GF-D8 (cell line): ENCODE measurements at regions not wholly inside any gene's neighbourhood (a gene's known extent, or its start where the extent isn't known, plus 50 kb on each side); places are given as distances from the start of the nearest gene placed in this dataset.
"Not testable (repeated sequence)": the region's sequence is repeated elsewhere in the genome, so short reads cannot be mapped to it uniquely, and the experiment has no call there.

Experiments
- DNase-seq: peaks from one replicate; lab custom pipeline; 2025; lab: John Stamatoyannopoulos, UW

GRCh38 chr4:91838181-91838861 is 465.4 kb upstream of the GRID2 start:
- no peak for DNase-seq

DNA sequence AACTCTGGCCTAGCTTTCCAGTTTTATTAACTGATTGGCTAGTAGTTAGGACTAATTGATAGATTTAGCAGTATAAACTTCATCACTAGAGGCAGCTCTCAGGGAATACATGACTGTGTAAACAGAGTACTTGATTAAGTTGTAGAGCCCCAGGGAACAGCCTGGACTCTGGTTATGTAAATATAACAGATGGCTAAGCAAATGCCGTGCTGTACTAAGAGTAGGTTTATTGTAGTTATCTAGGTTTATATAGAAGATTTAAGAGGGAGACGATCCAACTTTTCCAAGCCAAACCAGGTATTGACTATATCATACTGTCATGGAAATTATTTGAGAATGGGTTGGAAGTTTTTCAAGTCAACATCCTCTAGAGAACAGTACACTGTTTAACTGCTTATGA is 463.4 kb upstream of the GRID2 start:
- no peak for DNase-seq

DNA sequence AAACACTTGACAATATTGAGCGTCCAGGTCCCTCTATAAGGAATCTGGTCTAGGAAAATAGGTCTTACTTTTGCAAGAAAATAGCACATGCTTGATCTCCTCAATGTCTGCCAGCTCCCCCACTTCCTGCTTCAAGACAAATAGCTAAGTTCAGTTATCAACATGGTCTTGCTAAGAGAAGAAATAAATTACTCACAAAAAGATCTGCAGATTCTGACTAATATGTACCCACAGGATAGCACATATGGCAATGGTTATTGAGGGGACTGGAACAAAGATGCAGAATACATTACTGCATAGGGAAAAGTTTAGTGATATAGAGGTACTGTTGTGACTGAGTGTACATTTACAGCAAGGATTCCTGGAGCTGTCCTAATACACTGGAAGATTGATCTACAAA is 457.5 kb upstream of the GRID2 start:
- no peak for DNase-seq

DNA sequence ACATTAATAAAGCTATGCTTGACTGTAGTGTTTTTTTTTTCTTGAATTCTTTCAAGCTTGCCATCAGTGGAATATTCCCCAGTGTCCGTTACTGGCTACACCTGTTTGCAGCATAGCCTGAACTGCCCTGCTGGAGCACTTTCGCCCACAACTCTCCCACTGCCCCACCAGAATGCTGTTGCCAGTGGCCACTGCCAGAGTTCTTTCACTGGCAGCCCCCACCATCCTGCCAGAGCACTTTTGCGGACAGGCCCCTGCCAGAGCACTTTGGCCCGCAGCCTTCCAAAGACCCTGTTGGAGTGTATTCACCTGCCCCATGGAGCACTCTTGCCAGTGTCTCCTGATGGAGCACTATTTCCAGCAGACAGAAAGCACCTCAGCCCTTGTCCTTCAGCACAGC is 452.3 kb upstream of the GRID2 start:
- no peak for DNase-seq

GRCh38 chr4:91887926-91888325 is 415.8 kb upstream of the GRID2 start:
- no peak for DNase-seq

- not testable (repeated sequence) for DNase-seq
Measured at GRCh38 chr4:91891217-91891616, 412.5 kb upstream of the GRID2 start.

- no peak for DNase-seq
Measured at GRCh38 chr4:91894006-91894405, 409.8 kb upstream of the GRID2 start.

DNA sequence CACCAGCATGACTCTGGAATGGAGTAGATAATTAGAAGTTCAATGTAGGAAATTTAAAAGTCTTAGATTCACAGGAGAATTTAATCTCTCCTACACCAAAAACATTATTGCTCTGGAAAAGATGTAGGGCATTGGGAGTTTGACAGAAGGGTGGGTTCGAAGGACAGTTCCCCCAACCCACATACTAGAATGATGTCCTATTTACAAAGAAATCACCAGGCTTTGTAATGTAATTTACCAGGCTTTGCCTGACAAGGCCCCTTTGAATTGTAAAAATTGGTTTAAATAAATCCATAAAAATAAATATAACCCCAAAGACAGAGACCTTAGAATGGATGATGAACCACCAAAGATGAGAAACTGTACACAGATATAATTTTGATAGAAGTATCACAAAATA is 399.2 kb upstream of the GRID2 start:
- DNase-seq, result no peak

GRCh38 chr4:91909963-91910362 is 393.8 kb upstream of the GRID2 start:
- no peak for DNase-seq

DNA sequence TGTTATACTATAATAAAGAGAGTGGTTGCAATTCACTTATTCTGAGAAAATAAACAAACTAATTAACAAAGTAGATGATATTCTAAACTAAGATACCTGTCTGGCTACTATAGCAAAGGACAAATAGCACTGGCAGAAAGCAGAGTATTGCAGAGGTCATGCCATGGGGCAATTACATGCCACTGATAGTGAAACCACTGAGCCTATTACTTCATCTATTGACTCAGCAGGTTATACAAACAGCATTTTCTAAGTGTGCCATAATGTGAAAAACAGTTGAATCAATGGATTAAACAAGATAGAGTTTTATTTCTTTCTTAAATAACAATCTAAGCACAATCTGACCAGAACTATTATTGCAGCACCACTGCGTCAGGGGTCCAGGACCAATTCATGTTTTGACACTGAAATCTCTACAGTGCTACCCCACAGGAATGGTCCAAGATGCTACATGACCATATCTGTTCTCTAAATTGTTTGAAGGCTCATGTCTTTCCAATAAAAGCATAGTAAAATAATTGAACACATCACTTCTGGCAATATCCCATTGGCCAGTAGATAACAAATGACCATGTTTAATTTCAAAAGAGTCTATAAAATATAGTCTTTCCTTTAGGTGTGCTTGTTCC is 389.5 kb upstream of the GRID2 start:
- no peak for DNase-seq

DNA sequence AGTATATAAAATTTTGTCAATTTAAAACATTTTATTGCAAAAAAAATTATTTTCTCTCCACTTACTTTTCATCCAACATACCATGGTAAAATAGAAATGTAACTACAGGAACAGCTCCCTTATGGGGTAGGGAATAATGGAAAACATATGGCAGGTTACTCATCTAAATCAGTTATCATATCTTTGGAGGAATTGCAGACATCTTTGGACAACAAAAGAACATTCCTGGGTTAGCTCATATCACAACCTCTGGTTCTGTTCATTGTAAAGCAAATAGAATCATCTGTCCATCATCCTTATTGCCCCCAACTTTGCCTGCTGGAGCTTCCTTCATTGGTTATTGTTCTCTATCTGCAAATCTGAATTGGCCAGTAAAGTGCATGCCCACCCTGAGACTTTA is 387.5 kb upstream of the GRID2 start:
- DNase-seq, result no peak

DNA sequence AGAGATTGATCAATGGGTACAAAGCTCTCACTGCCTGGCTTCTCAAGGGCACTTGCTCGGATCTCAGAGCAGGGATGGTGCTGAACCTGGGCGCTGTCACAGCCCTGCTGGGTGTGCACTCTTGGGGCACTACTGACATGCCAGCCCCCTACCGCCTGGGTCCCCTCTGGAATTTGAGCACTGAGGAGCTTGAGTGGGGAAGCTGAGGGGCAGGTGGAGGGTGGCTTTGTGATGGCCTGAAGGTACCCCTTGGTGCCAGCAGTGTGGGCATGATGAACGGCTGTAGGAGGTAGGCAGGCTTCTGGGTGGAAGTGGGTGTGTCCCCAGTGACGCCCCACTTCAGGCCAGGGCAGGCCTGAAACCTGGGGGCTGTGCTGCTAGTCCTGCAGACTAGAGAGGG is 379.1 kb upstream of the GRID2 start:
- no peak for DNase-seq

DNA sequence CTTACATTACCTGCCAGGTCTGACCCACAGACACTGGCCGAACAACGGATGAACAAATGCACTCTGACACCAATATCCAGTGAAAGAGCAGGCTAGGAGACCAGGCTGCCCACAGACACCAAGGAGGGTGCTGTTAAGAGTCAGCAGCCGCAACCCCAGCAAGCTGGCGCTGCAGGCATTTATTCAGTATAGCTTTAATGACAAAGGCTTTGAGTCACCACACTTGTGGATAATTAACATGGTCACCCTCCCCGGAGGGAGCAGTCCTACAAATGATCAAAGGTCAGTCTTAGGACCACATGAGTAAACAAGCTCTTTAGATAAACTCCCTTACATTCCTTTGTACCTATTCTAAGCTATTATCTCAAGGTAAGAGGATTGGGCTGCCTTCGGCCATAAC is 368.5 kb upstream of the GRID2 start:
- no peak for DNase-seq

DNA sequence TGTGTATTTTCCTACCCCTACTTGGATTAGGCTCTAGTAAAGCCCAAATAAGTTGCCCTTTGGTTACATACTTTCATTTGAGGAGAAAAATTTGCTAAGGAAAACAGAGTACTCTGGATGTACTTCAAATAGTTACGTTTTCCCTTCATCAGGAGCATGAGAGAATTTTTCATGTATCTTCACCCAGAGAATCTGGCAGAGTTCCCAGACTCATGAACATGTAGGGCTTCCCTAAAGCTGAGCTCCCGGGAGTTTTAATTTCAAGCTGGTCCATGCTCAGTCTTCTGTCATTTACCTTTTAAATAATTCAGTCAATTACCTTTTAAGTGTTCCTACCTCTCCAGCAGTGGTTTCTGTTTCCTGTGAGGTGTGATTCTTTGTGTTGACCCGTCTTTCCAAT is 367.5 kb upstream of the GRID2 start:
- DNase-seq, result no peak

DNA sequence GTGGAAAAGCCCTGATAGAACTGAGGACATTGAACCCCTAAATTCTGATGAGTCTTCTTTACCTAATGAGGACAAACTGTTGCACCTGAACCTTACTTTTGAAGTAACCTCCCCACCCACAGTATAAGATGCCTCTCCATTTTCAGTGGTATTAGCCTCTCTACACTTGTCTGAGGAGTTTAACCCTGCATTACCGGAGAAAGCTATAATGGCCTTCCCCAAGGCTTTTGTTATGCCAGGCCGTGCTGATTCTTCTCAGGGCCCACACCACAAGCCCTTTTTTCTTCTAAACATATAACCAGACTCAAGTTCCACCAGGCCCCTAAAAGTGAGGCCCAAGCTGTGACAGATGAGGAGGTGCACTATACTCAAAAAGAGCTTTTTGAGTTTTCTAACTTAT is 345.8 kb upstream of the GRID2 start:
- no peak for DNase-seq

DNA sequence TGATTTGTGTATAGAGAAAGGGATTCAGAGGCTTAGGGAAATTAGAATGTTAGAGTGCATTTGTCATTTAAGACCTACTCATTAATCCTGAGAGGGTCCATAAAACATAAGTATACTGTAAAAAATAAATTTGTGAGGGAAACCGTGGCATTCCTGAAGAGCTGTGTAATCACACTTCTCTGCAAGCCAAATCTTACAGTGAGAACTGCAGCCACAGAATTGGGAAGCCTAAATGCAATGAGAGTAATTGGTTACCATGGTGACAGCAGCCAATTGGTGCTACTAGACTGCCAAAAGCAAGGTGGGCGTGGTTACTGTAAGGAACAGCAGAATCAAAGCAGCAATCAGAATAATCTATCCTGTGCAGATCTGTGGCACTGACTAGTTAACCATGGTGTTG is 345.2 kb upstream of the GRID2 start:
- DNase-seq, result no peak

DNA sequence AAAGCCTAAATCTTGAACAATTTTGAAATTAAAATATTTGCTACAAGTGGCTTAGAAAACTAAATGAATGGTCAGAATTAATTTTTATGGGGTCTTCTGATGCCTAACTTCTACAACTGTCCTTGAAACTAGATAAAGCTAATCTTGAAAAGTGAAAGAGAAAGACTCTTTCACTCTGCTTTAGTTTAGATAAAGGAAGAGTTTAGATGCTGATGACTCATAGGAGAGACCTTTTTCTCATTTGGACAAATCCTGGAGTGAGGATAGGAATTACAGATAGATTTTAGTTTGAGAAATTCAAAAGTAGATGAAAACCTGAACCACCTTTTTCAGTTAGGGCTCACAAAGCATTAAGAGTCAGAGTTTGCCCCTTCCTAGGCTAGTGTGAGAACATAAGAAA is 342.3 kb upstream of the GRID2 start:
- DNase-seq, result no peak

DNA sequence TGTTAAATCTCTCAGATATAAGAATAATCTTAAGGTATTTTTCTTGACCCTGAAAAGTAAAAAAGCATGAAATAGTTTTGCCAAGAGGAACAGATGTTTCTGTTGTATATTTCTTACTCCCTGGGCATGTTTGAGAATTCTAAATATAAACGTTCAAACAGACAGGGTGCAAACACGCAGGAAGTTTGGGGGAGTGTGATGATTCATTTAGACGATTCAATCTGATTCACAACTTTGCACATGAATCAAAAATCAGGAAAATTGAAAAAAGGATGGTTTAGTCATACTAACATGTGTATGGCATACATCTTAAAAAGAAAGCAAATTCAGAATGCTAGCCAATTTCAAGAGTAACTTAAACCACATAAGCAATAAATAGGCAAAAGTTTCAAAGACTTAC is 340.3 kb upstream of the GRID2 start:
- no peak for DNase-seq

DNA sequence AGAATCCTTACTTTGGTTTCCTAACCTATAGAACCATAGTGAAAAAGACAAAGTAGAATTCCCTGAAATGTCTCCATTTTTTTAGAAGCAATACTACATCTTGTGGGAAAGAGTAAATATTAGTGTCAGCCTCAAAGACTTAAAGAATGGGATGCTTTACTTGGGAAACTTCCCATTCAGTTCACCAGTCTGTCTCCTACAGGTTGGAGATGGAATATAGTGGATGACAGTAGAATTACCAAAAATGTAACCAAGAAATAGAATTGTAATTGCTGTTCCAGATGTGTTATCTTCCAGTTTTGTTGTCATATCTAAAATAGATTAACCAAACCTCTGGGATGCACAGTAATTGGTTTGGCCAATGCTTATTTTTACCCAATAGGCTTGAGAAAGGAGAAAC is 338.6 kb upstream of the GRID2 start:
- DNase-seq, result no peak

- no peak for DNase-seq
Measured at GRCh38 chr4:91973479-91974153, 330.1 kb upstream of the GRID2 start.

- DNase-seq, result no peak
Measured at GRCh38 chr4:91984466-91984865, 319.3 kb upstream of the GRID2 start.

- DNase-seq, result no peak
Measured at GRCh38 chr4:91989914-91990313, 313.9 kb upstream of the GRID2 start.

- no peak for DNase-seq
Measured at GRCh38 chr4:91990726-91991125, 313.0 kb upstream of the GRID2 start.

DNA sequence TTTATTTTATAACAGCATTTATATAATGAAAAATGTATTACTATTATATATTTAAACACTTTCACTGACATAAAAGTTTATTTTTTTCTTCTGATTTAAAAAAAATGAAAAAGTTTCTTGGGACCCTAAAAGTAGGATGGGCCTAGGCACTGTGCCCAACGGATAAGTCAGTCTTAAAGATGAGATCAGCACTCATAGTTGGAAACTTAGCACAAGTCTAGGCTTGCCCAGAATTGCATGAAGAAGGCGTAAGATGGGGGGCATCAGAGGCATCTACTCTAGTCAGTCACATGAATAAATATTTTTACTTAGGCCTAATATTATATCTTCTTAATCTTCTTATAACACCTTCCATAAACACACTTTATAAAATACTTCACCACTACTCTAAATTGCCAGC is 306.7 kb upstream of the GRID2 start:
- DNase-seq, result no peak
